ENCODE measurements at regions not wholly inside any gene's neighbourhood (a gene's known extent, or its start where the extent isn't known, plus 50 kb on each side); places are given as distances from the start of the nearest gene placed in this dataset.

DNA sequence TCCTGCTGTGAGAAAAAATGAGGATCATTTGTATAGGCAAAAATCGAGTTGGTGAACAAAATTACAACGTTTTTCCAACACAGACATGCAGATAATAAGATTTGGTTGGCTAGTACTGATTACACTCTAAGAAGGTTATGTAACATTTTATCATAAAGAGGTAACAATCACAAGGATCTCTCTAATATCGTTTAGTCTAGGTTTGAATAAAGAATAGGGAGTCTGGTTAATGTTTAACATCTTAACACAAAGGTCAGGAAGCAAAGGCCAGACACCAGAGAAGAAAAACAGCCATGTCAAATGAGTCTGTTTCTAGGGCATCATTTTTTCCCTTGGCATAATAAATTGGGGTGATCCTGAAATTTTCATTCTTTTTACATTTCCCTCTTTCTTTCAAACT is 207.4 kb upstream of the CHRM3 start:
- H3K4me3 ChIP-seq: no peak overlapping the region
- H3K36me3 ChIP-seq: no peaks in the 10 kb centered on the region
- H3K4me1 ChIP-seq: no peaks in the 10 kb centered on the region
- DNase-seq (no peak), ATAC-seq (no peak)
- intact Hi-C loops (cut with DNase I): no loop called here
- no peak overlapping the region for H3K27ac ChIP-seq
- H3K9me3 ChIP-seq: no peaks in the 10 kb centered on the region
- no peaks in the 10 kb centered on the region for H3K27me3 ChIP-seq
- TF ChIP-seq, protein P1, sequence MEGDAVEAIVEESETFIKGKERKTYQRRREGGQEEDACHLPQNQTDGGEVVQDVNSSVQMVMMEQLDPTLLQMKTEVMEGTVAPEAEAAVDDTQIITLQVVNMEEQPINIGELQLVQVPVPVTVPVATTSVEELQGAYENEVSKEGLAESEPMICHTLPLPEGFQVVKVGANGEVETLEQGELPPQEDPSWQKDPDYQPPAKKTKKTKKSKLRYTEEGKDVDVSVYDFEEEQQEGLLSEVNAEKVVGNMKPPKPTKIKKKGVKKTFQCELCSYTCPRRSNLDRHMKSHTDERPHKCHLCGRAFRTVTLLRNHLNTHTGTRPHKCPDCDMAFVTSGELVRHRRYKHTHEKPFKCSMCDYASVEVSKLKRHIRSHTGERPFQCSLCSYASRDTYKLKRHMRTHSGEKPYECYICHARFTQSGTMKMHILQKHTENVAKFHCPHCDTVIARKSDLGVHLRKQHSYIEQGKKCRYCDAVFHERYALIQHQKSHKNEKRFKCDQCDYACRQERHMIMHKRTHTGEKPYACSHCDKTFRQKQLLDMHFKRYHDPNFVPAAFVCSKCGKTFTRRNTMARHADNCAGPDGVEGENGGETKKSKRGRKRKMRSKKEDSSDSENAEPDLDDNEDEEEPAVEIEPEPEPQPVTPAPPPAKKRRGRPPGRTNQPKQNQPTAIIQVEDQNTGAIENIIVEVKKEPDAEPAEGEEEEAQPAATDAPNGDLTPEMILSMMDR (IDR thresholded peaks at IDR 0.05): no peak

- H3K36me3 ChIP-seq: no peaks in the 10 kb centered on the region
- no peaks in the 10 kb centered on the region for H3K4me1 ChIP-seq
- H3K27me3 ChIP-seq: no peaks in the 10 kb centered on the region
- DNase-seq (no peak), ATAC-seq (no peak)
- no peak overlapping the region for H3K27ac ChIP-seq
- intact Hi-C loops (cut with DNase I): no loop called here
- H3K9me3 ChIP-seq: peaks cover 0 to 6% of the 10 kb centered on the region in 2 donors
- TF ChIP-seq, protein P1 (IDR thresholded peaks at IDR 0.05): no peak
- no peak overlapping the region for H3K4me3 ChIP-seq
Observed at GRCh38 chr1:239174880-239175279, 211.5 kb upstream of the CHRM3 start.

- intact Hi-C loops (cut with DNase I): no loop called here
- TF ChIP-seq, protein P1 (IDR thresholded peaks at IDR 0.05): no peak
- Histone ChIP-seq H3K36me3 (no peaks in the 10 kb centered on the region), H3K4me3 (no peak overlapping the region), H3K27me3 (no peaks in the 10 kb centered on the region), H3K27ac (no peak overlapping the region), H3K4me1 (no peaks in the 10 kb centered on the region), H3K9me3 (peaks cover 0 to 19% of the 10 kb centered on the region in 2 donors)
- ATAC-seq (no peak), DNase-seq (no peak)
Observed at GRCh38 chr1:239170828-239171227, 215.5 kb upstream of the CHRM3 start.

DNA sequence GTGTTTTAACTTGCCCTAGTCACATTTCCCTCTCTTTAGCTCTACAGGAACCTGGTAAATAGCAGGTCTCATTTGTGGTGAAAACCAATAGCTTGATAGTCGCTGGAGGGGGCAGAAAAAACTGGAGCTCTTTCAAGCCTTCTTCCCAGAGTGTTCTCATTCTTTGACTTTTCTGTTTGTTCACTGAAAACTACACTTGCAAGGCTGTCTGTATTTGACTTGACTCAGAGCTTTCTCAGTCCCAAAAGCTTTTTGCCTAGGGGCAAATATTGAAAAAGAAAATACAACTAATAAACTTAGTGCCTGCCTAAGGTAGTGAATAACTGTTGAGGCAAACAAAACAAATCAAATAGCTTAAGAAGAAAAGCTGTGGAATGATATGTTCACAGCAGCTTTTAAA is 217.1 kb upstream of the CHRM3 start:
- Histone ChIP-seq H3K36me3 (no peaks in the 10 kb centered on the region), H3K27ac (no peak overlapping the region), H3K27me3 (no peaks in the 10 kb centered on the region), H3K4me3 (no peak overlapping the region), H3K4me1 (no peaks in the 10 kb centered on the region), H3K9me3 (peaks cover 0 to 19% of the 10 kb centered on the region in 2 donors)
- intact Hi-C loops (cut with DNase I): no loop called here
- TF ChIP-seq, protein P1 (IDR thresholded peaks at IDR 0.05): no peak
- ATAC-seq (no peak), DNase-seq (no peak)

- TF ChIP-seq, protein P1 (IDR thresholded peaks at IDR 0.05): no peak
- ATAC-seq: no peak
- intact Hi-C loops (cut with DNase I): no loop called here
Observed at GRCh38 chr1:239164451-239165180, 221.8 kb upstream of the CHRM3 start.

More at GRCh38 chr1:239164451-239165180, 221.8 kb upstream of the CHRM3 start:
- DNase-seq: no peak
- Histone ChIP-seq H3K36me3 (no peaks in the 10 kb centered on the region), H3K4me1 (no peaks in the 10 kb centered on the region), H3K27ac (no peak overlapping the region), H3K4me3 (no peak overlapping the region), H3K9me3 (peaks cover 0 to 11% of the 10 kb centered on the region in 2 donors), H3K27me3 (no peaks in the 10 kb centered on the region)
